Breast epithelium (tissue), 3 donors: ENCODE measurements at regions not wholly inside any gene's neighbourhood (a gene's known extent, or its start where the extent isn't known, plus 50 kb on each side); places are given as distances from the start of the nearest gene placed in this dataset.

Experiments
- CTCF ChIP-seq, 3 donors: fragments of 450-650 bp; IDR thresholded peaks; one replicate each; pipeline ENCODE4 v1.5.1; 2016 to 2017; ENCODE audit warnings: antibody characterized with exemption in 3 of 3, mild to moderate bottlenecking in 3 of 3, moderate library complexity in 3 of 3
- POLR2A ChIP-seq: fragments of 450-650 bp; IDR thresholded peaks from one replicate; pipeline ENCODE4 v1.6.1; 2016; ENCODE audit warnings: antibody characterized with exemption, mild to moderate bottlenecking, moderate library complexity

- TF ChIP-seq CTCF (IDR thresholded peaks at IDR 0.05) (no peak), POLR2A (no peak)
These were observed 156.5 kb upstream of the OLIG3 start for GRCh38 chr6:137650720-137651119.
